ENCODE measurements at regions not wholly inside any gene's neighbourhood (a gene's known extent, or its start where the extent isn't known, plus 50 kb on each side); places are given as distances from the start of the nearest gene placed in this dataset.
A peak's percentile ranks its signal among the peaks of the same experiment; 100 is the strongest.

DNA sequence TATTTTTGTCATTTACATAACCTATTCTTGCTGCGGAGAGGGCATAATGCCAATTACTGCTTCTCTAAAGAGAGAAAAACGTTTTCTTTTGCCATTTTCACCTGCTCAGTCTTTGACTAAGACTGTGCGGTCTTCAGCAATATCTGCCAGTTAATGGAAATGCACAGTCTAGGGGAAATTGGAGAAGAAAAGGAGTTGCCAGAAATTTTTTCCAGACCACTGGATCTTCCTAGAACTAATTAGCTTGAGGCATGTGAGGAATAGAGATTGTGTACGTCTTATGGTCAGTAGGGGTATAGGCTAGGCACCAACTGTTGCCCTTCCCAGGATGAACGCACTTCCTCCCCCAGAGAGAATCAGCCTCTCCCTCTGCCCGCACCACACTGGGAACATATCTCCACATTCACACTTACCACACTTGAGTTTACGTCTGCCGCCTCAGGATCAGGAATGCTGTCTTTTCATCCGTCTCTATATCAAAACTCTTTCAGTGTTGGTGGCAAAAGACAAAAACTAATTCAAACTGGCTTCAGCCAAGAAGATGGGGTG lies 67.9 kb upstream of the E2F3 start:
- 91% methylated on average over 9 of the region's 9 CpGs for WGBS
- Histone ChIP-seq H3K79me1 (replicated peaks; ENCODE audit: low read length, poor library complexity, severe bottlenecking) (no peaks in the 10 kb centered on the region), H2BK12ac (ENCODE audit: low read length in 2 of 2) (no peak overlapping the region), H2BK5ac (ENCODE audit: low read depth, low read length, poor library complexity, severe bottlenecking) (no peak overlapping the region), H3K23ac (ENCODE audit: low read length in 2 of 2) (peak overlapping the region in 1 of 2 experiments; percentile 68), H3K9me3 (ENCODE audit: control insufficient read depth, low read length) (no peaks in the 10 kb centered on the region), H3K4me3 (ENCODE audit: insufficient read depth in 1 of 2, low read depth in 1 of 2, low read length in 2 of 2) (no peak overlapping the region), H4K91ac (ENCODE audit: low read length) (no peak overlapping the region), H2BK120ac (ENCODE audit: low read depth, low read length) (no peak overlapping the region), H2AFZ (ENCODE audit: low read depth, low read length) (no peak overlapping the region), H3K4me1 (ENCODE audit: control insufficient read depth, insufficient read depth, low read depth, low read length) (peaks cover 3% of the 10 kb centered on the region), H2BK15ac (ENCODE audit: low read depth, poor library complexity, severe bottlenecking) (no peak overlapping the region), H3K14ac (ENCODE audit: low read length in 2 of 2) (no peak overlapping the region), H3K4ac (ENCODE audit: low read depth in 1 of 2, low read length in 2 of 2) (no peak overlapping the region), H3K9ac (ENCODE audit: low read length) (no peak overlapping the region), H3K27me3 (ENCODE audit: control insufficient read depth in 1 of 2, insufficient read depth in 1 of 2, low read length in 2 of 2) (peaks cover 13 to 15% of the 10 kb centered on the region in 2 experiments), H3K4me2 (ENCODE audit: low read length, poor library complexity, severe bottlenecking) (no peak overlapping the region), H3K18ac (ENCODE audit: low read depth in 1 of 2, low read length in 2 of 2) (no peak overlapping the region), H3K27ac (ENCODE audit: low read length, poor library complexity, severe bottlenecking) (no peak overlapping the region), H2AK5ac (ENCODE audit: low read length, severe bottlenecking) (no peak overlapping the region), H4K8ac (ENCODE audit: low read length) (no peak overlapping the region), H3K36me3 (ENCODE audit: control insufficient read depth in 1 of 2, insufficient read depth in 2 of 2, low read depth in 1 of 2, low read length in 2 of 2) (no peaks in the 10 kb centered on the region)
- no peak for DNase-seq

DNA sequence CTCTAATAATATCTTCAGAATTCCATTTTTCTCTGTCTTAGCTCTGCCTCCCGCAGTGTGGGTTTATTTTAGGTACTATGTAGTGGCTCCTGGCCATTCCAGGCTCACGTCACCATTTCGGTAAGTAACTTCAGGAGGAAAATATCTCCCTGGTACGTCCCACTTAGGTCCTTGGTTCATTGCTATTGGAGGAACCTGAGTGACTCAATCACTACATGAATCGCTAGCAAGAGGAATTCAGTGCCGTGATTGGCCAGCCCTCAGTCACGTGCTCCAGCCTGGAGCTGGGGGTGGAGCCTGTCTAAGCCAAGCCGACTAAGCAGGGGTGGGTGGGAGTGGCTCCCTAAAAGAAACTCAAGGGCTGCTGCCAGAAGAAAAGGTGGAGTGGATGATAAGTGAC lies 67.3 kb upstream of the E2F3 start:
- H2AK5ac ChIP-seq (ENCODE audit: low read length, severe bottlenecking): no peak overlapping the region
- WGBS: 95% methylated on average over 8 of the region's 8 CpGs
- no peak overlapping the region for H2BK12ac ChIP-seq (ENCODE audit: low read length in 2 of 2)
- H3K4ac ChIP-seq (ENCODE audit: low read depth in 1 of 2, low read length in 2 of 2): no peak overlapping the region
- H4K91ac ChIP-seq (ENCODE audit: low read length): no peak overlapping the region
- H3K4me3 ChIP-seq (ENCODE audit: insufficient read depth in 1 of 2, low read depth in 1 of 2, low read length in 2 of 2): no peak overlapping the region
- H3K4me1 ChIP-seq (ENCODE audit: control insufficient read depth, insufficient read depth, low read depth, low read length): peaks cover 3% of the 10 kb centered on the region
- no peak overlapping the region for H2BK5ac ChIP-seq (ENCODE audit: low read depth, low read length, poor library complexity, severe bottlenecking)
- peaks cover 8 to 15% of the 10 kb centered on the region in 2 experiments for H3K27me3 ChIP-seq (ENCODE audit: control insufficient read depth in 1 of 2, insufficient read depth in 1 of 2, low read length in 2 of 2)
- no peak overlapping the region for H3K4me2 ChIP-seq (ENCODE audit: low read length, poor library complexity, severe bottlenecking)
- H3K79me1 ChIP-seq (replicated peaks; ENCODE audit: low read length, poor library complexity, severe bottlenecking): no peaks in the 10 kb centered on the region
- no peak for DNase-seq
- no peak overlapping the region for H3K14ac ChIP-seq (ENCODE audit: low read length in 2 of 2)
- no peak overlapping the region for H2BK120ac ChIP-seq (ENCODE audit: low read depth, low read length)
- H3K23ac ChIP-seq (ENCODE audit: low read length in 2 of 2): no peak overlapping the region
- no peak overlapping the region for H4K8ac ChIP-seq (ENCODE audit: low read length)
- H3K9me3 ChIP-seq (ENCODE audit: control insufficient read depth, low read length): no peaks in the 10 kb centered on the region
- no peak overlapping the region for H2AFZ ChIP-seq (ENCODE audit: low read depth, low read length)
- H3K18ac ChIP-seq (ENCODE audit: low read depth in 1 of 2, low read length in 2 of 2): no peak overlapping the region
- no peak overlapping the region for H3K9ac ChIP-seq (ENCODE audit: low read length)
- H3K27ac ChIP-seq (ENCODE audit: low read length, poor library complexity, severe bottlenecking): no peak overlapping the region
- no peak overlapping the region for H2BK15ac ChIP-seq (ENCODE audit: low read depth, poor library complexity, severe bottlenecking)
- H3K36me3 ChIP-seq (ENCODE audit: control insufficient read depth in 1 of 2, insufficient read depth in 2 of 2, low read depth in 1 of 2, low read length in 2 of 2): no peaks in the 10 kb centered on the region

DNA sequence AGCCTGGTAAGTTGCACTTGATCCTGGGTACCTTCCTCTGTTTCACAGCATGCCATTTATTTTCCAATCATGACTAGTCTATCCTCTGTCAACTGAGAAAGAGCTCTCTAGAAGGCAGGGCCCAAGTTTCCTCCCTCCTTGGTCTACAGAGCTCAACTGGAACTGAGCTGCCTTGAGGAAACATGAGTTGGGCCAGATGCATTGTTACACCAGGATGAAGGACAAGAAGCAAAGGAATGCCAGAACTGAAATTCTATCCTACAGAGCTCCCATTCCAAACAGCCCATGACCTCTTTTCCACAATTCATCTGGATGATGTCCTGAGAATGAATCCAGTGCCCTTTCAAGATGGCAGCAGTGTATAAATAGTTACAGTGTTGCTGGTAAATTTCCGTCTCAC lies 66.7 kb upstream of the E2F3 start:
- no peaks in the 10 kb centered on the region for H3K9me3 ChIP-seq (ENCODE audit: control insufficient read depth, low read length)
- 89% methylated on average over 1 of the region's 1 CpG for WGBS
- DNase-seq: no peak

DNA sequence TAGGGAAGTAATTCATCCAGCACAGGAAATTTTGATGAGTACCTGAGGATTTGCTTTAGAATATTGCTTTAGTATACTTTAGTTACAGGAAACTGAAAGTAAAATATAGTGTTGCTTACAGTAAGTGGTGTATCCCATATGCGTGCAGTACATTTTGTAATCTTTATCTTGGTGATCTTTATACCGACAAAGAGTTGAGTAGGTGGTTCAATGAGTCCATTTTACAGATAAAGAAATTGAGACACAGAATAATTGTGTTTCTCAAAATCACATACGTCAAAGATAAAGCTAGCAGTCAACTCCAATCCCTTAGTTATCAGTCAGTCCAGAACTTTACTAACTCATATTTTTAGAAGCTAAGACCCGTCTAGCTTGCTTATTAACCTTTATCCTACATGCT lies 65.8 kb upstream of the E2F3 start:
- WGBS: 88% methylated on average over 4 of the region's 4 CpGs

More for the DNA sequence above, 66.7 kb upstream of the E2F3 start:
- H3K79me1 ChIP-seq (replicated peaks; ENCODE audit: low read length, poor library complexity, severe bottlenecking): no peaks in the 10 kb centered on the region
- H3K4me2 ChIP-seq (ENCODE audit: low read length, poor library complexity, severe bottlenecking): no peak overlapping the region
- no peak overlapping the region for H3K23ac ChIP-seq (ENCODE audit: low read length in 2 of 2)
- H4K91ac ChIP-seq (ENCODE audit: low read length): no peak overlapping the region
- H2BK15ac ChIP-seq (ENCODE audit: low read depth, poor library complexity, severe bottlenecking): no peak overlapping the region
- no peak overlapping the region for H2BK5ac ChIP-seq (ENCODE audit: low read depth, low read length, poor library complexity, severe bottlenecking)
- H4K8ac ChIP-seq (ENCODE audit: low read length): no peak overlapping the region
- no peaks in the 10 kb centered on the region for H3K36me3 ChIP-seq (ENCODE audit: control insufficient read depth in 1 of 2, insufficient read depth in 2 of 2, low read depth in 1 of 2, low read length in 2 of 2)
- no peak overlapping the region for H3K4ac ChIP-seq (ENCODE audit: low read depth in 1 of 2, low read length in 2 of 2)
- peaks cover 3 to 15% of the 10 kb centered on the region in 2 experiments for H3K27me3 ChIP-seq (ENCODE audit: control insufficient read depth in 1 of 2, insufficient read depth in 1 of 2, low read length in 2 of 2)
- H2AK5ac ChIP-seq (ENCODE audit: low read length, severe bottlenecking): no peak overlapping the region
- H3K27ac ChIP-seq (ENCODE audit: low read length, poor library complexity, severe bottlenecking): no peak overlapping the region
- no peak overlapping the region for H2BK120ac ChIP-seq (ENCODE audit: low read depth, low read length)
- no peak overlapping the region for H3K9ac ChIP-seq (ENCODE audit: low read length)
- H2BK12ac ChIP-seq (ENCODE audit: low read length in 2 of 2): no peak overlapping the region
- no peak overlapping the region for H2AFZ ChIP-seq (ENCODE audit: low read depth, low read length)
- H3K14ac ChIP-seq (ENCODE audit: low read length in 2 of 2): no peak overlapping the region
- H3K4me1 ChIP-seq (ENCODE audit: control insufficient read depth, insufficient read depth, low read depth, low read length): peaks cover 3% of the 10 kb centered on the region
- peak overlapping the region in 1 of 2 experiments; percentile 2 for H3K18ac ChIP-seq (ENCODE audit: low read depth in 1 of 2, low read length in 2 of 2)
- no peak overlapping the region for H3K4me3 ChIP-seq (ENCODE audit: insufficient read depth in 1 of 2, low read depth in 1 of 2, low read length in 2 of 2)

More for the DNA sequence above, 65.8 kb upstream of the E2F3 start:
- H2AK5ac ChIP-seq (ENCODE audit: low read length, severe bottlenecking): no peak overlapping the region
- H4K91ac ChIP-seq (ENCODE audit: low read length): no peak overlapping the region
- peaks cover 3% of the 10 kb centered on the region for H3K4me1 ChIP-seq (ENCODE audit: control insufficient read depth, insufficient read depth, low read depth, low read length)
- no peak for DNase-seq
- H3K4me2 ChIP-seq (ENCODE audit: low read length, poor library complexity, severe bottlenecking): no peak overlapping the region
- no peak overlapping the region for H4K8ac ChIP-seq (ENCODE audit: low read length)
- no peak overlapping the region for H3K27ac ChIP-seq (ENCODE audit: low read length, poor library complexity, severe bottlenecking)
- H3K36me3 ChIP-seq (ENCODE audit: control insufficient read depth in 1 of 2, insufficient read depth in 2 of 2, low read depth in 1 of 2, low read length in 2 of 2): no peaks in the 10 kb centered on the region
- H3K23ac ChIP-seq (ENCODE audit: low read length in 2 of 2): no peak overlapping the region
- no peak overlapping the region for H2BK120ac ChIP-seq (ENCODE audit: low read depth, low read length)
- H3K18ac ChIP-seq (ENCODE audit: low read depth in 1 of 2, low read length in 2 of 2): no peak overlapping the region
- H3K4ac ChIP-seq (ENCODE audit: low read depth in 1 of 2, low read length in 2 of 2): no peak overlapping the region
- H3K9me3 ChIP-seq (ENCODE audit: control insufficient read depth, low read length): no peaks in the 10 kb centered on the region
- no peak overlapping the region for H2AFZ ChIP-seq (ENCODE audit: low read depth, low read length)
- H2BK5ac ChIP-seq (ENCODE audit: low read depth, low read length, poor library complexity, severe bottlenecking): no peak overlapping the region
- H2BK12ac ChIP-seq (ENCODE audit: low read length in 2 of 2): no peak overlapping the region
- peaks cover 0 to 15% of the 10 kb centered on the region in 2 experiments for H3K27me3 ChIP-seq (ENCODE audit: control insufficient read depth in 1 of 2, insufficient read depth in 1 of 2, low read length in 2 of 2)
- H3K79me1 ChIP-seq (replicated peaks; ENCODE audit: low read length, poor library complexity, severe bottlenecking): no peaks in the 10 kb centered on the region
- no peak overlapping the region for H3K14ac ChIP-seq (ENCODE audit: low read length in 2 of 2)
- H2BK15ac ChIP-seq (ENCODE audit: low read depth, poor library complexity, severe bottlenecking): no peak overlapping the region
- no peak overlapping the region for H3K9ac ChIP-seq (ENCODE audit: low read length)
- no peak overlapping the region for H3K4me3 ChIP-seq (ENCODE audit: insufficient read depth in 1 of 2, low read depth in 1 of 2, low read length in 2 of 2)

All from mesenchymal stem cell (in vitro differentiated cells and primary cell).